Adrenal gland (tissue), 5 donors: ENCODE measurements at regions not wholly inside any gene's neighbourhood (a gene's known extent, or its start where the extent isn't known, plus 50 kb on each side); places are given as distances from the start of the nearest gene placed in this dataset.

ENCODE experiments used
- POLR2A ChIP-seq, 2 donors: fragments of 450-650 bp; IDR thresholded peaks; one replicate each; pipeline ENCODE4 v1.6.1; 2017; ENCODE audit warnings: antibody characterized with exemption in 2 of 2, mild to moderate bottlenecking in 2 of 2, moderate library complexity in 1 of 2
- TF ChIP-seq, protein P1 (sequence below), 6 experiments: fragments of 450-650 bp in 4 of 6; fragments of 200-600 bp in 2 of 6; sonication (generic) in 1 of 6; IDR thresholded peaks; 1 replicate in 5 of 6; 2 replicates in 1 of 6; pipeline versions ENCODE4 v1.5.1 to v1.8.0; 2016 to 2021; ENCODE audit warnings: antibody characterized with exemption in 6 of 6, mild to moderate bottlenecking in 2 of 6, moderate library complexity in 1 of 6
- donor health status: DM: no; HTN: no; CAD: no.

DNA sequence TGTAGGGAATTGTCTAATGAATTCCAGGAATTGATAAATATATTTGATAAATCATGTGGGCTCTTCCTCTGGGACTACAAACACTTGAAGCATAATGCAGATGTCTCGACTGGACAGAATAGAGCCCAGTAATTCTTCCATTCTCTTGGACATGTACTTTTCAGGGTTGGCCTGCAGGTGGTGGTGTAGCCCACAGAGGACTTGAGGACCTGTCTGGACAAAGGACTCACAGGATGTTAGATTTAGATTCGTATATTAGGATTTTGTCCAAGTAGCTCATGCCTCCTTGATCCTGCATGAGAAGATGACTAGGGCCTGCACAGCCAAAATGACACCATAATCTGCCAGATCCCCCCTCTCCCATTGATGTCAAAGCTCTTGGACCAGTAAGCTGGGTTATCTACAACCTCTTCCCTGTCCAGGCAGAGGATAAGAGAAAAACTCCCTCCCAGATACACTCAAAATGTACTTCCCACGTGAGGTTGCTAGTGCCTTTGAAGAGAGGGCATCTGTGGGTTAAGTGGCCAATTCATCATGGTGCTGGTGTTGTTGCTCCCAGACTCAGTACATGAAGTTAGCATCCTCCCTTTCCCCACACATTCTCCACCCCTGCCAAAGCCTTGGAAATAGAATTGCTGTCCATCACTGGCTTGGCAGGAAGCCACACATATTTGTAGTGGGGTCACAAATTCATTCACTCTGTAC lies 88.6 kb upstream of the ZNF280D start:
- TF ChIP-seq, protein P1, sequence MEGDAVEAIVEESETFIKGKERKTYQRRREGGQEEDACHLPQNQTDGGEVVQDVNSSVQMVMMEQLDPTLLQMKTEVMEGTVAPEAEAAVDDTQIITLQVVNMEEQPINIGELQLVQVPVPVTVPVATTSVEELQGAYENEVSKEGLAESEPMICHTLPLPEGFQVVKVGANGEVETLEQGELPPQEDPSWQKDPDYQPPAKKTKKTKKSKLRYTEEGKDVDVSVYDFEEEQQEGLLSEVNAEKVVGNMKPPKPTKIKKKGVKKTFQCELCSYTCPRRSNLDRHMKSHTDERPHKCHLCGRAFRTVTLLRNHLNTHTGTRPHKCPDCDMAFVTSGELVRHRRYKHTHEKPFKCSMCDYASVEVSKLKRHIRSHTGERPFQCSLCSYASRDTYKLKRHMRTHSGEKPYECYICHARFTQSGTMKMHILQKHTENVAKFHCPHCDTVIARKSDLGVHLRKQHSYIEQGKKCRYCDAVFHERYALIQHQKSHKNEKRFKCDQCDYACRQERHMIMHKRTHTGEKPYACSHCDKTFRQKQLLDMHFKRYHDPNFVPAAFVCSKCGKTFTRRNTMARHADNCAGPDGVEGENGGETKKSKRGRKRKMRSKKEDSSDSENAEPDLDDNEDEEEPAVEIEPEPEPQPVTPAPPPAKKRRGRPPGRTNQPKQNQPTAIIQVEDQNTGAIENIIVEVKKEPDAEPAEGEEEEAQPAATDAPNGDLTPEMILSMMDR (IDR thresholded peaks at IDR 0.05), result peak; percentile 58 to 81 (median 76)
- TF ChIP-seq POLR2A (IDR thresholded peaks at IDR 0.05), result no peak
